HG02943 (cell line): ENCODE measurements at regions not wholly inside any gene's neighbourhood (a gene's known extent, or its start where the extent isn't known, plus 50 kb on each side); places are given as distances from the start of the nearest gene placed in this dataset.
"Not testable (repeated sequence)": the region's sequence is repeated elsewhere in the genome, so short reads cannot be mapped to it uniquely, and the experiment has no call there.

Experiments
- ATAC-seq: cut with Tn5 transposase; IDR thresholded peaks from one replicate; pipeline ENCODE4 v1.9.1; 2021; ENCODE audit warnings: mild to moderate bottlenecking, low read depth, moderate library complexity; ENCODE audit not compliant: unreplicated experiment

DNA sequence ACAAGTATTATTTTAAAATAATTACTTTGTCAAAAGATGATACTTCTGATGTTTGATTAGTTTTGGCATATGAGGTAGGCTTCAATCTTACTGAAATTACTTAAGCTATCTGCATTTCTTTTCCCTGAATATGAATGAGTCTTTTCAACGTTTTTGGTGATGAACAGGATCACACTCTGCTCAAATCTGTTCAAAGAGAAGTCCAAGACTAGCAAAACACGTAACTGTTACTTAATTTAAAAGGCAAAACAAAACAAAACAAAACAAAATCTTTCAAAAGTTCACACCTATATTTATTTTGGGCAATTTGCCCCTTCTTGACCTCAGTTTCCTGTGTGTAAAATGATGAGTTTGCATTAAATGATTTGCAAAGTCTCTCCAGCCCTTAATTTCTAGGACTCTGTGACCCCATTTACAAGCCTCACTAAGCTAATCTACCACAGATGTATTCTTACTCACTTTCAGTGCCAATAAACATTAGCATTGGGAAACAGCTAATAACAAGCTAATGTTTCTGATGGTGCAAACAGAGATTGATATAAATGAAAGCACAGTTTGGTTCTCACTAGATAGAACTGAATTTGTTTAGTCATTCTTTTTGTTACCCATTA is 865.4 kb downstream of the LTN1 start:
- ATAC-seq: no peak

DNA sequence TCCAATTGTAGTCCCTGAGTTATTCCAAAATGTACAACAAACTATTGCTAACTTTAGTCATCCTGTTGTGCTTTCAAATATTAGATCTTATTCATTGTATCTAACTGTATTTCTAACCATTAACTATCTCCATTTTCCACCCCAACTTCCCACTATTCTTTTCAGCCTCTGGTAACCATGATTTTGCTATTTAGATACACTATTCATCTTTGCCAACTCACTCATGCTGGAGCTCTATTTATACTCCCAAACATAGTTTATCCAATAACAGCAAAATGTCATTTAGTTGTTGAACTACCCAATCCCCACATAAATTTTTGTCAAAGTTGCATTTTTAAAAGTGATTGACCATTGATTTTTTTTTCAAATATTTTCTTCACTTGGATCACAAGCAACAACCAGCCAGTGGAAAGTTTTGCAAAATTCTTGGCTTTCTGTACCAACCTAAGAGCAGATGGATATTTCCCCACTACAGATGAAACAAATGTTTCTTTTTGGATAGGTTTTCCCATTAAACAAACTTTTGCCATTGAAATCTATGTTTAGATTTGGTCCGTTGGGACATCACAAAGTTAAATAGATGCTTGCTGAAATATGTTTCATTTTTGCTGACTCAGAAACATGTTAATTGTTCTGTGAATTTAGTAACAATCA is 866.0 kb downstream of the LTN1 start:
- no peak for ATAC-seq

DNA sequence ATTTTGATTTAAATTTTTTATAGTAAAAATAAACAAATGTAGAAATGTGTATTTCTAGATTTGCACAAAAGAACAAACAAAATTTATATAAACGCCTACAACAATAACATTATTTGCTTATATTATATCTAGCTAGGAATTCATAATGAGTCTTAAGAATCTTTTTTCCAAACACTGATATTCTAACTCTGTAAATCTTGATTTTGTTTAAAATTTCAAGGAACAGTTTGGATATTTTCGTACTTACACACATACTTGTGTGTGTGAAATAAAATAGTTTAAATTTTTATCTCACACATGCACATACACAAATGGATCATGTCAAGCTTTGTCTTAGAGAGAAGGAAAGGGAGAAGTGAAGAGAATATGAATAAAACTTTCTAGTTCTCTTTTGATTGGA is 868.1 kb downstream of the LTN1 start:
- ATAC-seq: no peak

DNA sequence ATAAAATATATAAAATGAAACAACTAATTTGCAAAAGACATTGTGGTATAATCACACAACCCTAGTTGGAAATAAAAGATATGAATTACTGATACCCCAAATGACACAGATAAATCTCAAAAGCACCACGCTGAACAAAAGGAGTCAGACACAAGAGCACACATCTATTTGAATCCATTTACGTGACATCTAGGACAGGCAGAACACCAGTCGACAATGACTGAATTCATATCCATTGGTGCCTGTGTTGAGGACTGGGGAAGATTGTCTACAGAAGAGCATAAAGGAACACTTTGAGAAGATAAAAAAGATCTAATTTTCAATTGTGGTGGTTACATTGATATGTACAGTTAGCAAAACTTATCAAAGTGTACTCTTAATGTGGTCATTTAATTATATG is 874.1 kb downstream of the LTN1 start:
- ATAC-seq: no peak

DNA sequence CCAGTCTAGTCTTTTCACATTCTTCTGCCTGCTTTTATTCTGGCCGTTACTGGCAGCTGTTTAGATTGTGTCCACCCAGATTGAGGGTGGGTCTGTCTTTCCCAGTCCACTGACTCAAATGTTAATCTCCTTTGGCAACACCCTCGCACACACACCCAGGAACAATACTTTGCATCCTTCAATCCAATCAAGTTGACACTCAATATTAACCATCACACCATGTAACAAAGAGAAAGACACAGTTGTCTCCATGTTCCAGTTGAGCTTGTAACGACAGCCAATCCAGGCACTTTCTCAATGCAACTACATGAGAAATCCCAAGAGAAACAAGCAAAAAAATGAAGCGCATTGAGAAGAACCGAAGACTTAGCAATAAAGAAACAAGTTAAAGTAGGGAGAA is 877.7 kb downstream of the LTN1 start:
- not testable (repeated sequence) for ATAC-seq

DNA sequence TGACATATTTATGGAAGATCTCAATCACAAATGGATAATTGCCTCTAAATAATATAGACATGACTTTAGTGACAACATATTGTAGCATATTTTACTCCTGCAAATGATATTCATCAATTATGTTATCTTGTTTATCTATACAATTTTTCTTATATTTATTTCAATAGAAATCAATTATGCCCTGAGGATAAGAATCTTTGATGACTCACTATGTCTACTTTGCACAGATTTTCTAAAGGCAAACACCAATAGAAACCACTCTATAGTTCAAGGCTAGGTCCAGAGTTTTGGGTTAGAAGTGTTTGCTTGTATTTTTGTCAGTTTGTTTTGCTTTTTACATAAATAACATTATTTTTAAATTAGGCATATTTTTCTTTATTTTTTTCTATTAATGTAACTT is 879.0 kb downstream of the LTN1 start:
- no peak for ATAC-seq

DNA sequence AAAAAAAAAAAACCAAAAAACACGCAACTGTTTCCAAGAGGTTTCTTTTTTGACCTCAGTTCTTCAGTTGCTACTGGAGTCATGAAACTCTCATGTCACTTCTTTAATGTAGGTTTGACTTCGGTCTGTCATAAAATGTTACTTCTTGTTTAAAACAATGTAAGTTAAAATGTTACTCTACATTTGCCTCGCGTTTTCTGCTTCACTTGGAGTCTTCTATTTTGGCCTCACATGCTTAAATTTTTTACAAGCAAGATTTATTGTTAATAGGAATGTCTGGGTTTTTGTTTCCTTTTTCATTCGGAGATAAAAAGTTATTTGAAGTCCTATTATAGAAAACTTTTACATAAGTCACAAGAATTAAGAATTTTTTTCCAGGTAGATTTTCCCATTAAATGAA is 880.2 kb downstream of the LTN1 start:
- ATAC-seq: no peak

DNA sequence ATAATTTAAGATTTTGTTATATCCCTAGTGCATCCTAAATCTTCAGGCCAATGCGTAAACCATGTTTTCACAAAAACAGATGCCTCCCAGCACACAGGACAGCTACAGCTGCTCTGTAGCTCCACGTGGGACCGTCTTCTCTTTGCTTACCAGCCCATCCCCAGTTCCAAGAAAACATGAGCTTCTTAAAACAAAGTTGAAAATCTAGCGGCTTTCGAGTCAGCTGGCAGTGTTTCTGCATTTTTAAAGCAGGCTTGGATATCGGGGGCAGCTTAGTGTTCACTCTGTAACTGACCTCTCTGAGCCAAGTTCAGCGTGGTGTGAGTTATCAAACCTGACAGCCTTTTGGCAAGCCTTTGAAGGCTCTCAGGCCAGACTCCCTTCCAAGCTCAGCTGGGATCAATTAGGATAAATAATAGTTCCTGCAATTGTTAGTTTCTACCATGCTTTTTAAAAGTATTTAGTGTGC is 881.5 kb downstream of the LTN1 start:
- ATAC-seq: no peak

DNA sequence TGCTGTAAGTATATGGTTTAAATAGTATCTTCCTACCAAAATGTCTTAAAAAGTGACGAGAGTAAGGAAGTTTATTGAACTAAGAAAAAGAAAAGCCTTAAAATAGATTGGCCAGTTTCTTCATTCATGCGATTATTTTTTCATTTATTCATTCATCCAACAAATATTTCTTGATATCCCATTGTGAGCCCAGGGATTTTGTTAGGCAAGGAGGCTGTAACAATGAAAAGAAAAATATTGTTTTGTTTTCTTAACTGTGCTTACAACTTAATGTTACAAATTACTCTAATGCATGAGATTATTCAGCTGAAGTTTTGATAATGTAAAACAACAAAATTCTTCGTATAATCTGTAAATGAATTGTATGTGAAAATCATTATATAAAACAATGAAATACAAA is 882.0 kb downstream of the LTN1 start:
- no peak for ATAC-seq

DNA sequence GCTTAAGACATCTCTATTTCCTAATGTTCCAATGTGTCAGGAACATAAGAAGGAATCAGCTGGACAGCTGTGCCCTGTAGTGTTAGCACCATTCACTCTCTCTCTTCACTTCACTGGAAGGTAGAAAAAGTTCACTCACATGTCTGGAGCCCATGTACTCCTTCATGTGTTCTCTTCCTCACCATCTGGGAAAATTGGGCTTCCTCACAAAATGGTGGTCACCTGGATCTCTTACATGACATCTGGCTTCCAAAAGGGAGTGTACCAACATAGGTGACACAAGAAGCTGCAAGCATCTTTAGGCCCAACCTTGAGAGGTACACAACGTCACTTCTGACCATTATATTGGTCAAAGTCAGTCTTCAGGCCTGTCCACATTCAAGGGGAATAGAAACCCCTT is 882.6 kb downstream of the LTN1 start:
- ATAC-seq: no peak

DNA sequence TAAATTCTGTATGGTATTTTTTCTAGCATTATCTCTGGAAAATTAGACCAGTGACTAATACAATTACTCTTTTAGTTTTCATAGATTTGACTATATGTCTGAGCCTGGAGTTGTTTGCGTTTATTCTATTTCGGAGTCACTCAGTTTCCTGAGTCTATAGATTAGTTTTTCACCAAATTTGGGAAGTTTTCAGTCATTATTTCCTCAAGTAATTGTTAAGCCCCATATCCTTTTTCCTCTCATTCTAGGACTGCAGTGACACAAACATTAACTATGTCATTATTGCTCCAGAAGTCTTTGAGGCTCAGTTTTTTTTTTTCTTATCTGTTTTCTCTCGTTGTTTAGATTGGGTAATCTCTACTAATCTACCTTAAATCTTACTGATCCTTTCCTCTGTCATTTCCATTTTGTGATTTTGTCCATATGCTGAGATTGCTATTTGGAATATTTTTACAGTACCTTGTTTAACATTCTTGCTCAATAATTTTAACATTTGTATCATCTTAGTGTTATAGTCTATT is 886.2 kb downstream of the LTN1 start:
- no peak for ATAC-seq

DNA sequence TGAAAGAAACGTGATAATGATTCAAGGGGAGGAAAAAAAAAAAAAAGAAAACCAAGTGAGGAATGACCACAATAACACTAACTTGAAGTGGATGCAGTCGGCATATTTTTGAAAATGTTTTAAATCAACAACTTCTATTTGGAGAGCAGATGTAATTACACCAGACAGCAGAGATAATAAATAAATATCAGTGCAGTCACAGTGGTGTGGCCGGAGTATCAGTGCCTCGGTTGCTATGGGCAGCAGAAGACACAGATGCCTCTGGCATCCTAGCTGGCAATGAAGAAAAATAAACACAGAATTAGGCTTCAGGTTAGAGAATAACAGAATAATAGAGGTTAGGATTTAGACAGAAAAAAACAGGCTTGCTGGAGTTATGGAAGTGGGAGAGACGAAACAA is 888.3 kb downstream of the LTN1 start:
- ATAC-seq: no peak

DNA sequence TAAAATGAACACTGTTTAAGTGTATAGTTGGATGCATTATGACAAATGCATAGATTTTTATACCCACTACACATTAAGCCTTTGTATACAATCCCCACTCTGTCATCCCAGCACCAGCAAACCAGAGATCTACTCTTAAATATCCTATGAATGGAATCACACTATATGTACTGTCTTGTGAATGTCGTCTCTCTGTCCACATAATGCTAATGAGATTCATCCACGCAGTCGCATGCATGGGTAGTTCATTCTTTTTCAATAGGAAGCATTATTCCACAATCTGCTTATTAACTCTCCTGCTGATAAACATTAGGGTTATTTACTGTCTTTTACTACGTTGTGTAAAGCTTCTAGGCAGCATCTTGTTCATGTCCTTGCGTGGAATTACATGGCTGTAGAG is 892.3 kb downstream of the LTN1 start:
- ATAC-seq: no peak

DNA sequence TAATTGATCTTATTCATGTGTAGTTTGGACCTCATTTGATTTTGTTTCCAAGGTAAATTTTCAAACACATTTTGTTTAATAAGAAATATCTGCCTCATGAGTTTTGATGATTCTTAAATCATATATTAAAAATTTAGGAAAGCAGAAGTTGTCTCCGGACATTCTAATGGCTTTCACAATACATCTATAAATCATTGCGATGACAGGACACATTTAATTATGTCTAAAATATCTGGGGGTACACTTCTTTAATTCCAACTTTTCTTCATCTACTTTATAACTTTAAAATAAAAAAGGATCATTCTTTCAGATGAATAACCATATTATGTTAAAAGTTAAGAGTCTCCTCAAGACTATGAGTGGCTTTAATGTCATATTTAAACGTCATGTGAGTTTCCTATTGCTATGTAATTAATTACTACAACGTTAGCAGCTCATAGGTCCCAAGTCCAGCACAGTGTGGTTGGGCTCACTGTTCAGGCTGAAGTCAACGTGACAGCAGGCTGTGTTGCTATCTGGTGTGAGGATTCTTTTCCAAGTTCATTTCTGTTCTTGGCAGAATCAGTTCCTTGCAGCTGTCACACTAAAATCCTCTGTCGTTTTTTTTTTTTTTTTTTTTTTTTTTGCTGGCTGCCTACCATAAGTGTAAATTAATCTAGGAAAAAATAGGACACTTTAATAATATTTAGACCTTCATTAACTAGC is 893.5 kb downstream of the LTN1 start:
- no peak for ATAC-seq

DNA sequence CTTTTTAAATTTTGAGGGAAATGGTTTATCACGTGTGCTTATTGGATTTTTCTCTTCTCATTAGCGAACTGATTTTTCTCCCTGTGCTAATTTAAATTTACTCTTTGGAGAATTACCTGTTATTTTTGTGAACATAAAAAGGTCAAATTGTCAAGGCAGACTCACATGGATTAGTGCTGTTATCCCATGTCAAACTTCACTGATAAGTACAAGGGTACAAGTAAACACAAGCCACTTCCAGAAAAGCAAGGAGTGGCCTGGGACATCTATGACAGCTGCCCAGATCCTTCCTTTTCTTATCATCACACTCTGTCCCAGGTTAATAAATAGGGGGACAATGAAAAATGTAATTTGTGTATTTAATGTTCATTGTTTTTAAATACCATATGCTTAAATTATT is 901.2 kb downstream of the LTN1 start:
- ATAC-seq: no peak

DNA sequence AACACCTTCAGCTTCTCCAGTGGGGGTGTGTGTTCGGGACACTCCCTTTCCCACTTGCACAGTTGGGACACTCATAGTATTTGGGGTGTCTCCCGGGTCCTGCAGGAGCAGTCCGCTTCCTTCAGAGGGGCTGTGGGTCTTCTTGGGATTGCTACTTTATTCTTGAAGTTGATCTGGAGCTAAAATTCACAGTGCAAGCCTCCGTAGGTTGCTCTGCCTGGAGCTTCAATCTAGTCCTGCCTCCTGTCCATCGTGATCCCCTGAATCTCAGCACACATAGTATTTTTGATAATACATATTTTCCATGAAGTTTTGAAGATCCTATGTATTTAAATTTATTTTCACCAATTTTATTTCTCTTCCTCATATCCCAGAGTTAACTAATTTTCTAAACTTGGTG is 902.1 kb downstream of the LTN1 start:
- ATAC-seq: no peak

DNA sequence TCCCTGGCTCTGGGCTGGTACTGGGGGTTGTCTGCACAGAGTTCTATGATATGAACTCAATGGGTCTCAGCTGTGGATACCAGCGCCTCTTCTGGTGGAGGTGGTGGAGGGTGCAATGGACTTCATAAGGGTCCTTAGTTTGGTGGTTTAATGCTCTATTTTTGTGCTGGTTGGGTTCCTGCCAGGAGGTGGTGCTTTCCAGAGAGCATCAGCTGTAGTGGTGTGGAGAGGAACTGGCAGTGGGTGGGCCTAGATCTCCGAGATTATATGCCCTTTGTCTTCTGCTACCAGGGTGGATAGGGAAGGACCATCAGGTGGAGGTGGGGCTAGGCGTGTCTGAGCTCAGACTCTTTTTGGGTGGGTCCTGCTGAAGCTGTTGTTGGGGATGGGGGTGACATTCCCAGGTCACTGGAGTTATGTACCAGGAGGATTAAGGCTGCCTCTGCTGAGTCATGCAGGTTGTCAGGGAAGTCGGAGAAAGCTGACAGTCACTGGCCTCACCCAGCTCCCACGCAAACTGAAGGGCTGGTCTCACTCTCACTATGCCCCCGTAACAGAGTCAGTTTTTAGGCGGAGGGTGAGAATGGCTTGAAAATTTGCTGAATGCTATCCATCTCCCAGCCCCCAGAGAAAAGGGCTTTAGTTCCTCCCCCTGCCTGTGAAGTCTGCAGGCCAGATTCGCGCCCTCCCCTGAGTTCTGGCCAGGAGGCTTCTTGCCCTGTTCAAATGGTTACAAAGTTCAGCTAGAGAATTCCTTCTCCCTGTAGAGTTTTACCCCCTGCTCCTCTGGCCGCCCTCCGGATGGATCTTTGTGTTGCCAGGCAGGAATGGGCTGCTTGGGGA is 902.9 kb downstream of the LTN1 start:
- no peak for ATAC-seq

DNA sequence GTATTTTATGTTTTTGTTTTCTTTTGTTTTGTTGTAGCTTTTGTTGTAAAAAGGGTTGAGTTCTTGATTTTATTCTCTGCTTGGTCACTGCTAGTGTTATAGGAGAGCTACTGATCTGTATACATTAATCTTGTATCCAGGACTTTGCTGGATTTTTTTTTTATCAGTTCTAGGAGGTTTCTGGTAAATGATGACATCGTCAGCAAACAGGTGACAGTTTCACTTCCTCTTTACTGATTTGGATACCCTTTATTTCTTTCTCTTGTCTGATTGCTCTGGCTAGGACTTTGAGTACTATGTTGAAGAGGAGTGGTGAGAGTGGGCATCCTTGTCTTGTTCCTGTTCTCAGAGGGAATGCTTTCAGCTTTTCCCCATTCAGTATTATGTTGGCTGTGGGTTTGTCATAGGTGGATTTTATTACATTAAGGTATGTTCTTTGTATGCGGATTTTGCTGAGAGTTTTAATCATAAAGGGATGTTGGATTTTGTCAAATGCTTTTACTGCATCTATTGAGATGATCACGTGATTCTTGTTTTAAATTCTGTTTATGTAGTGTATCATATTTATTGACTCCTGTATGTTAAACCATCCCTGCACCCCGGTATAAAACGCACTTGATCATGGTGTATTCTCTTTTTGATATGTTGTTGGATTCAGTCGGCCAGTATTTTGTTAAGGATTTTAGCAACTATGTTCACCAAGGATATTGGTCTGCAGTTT is 905.7 kb downstream of the LTN1 start:
- no peak for ATAC-seq

DNA sequence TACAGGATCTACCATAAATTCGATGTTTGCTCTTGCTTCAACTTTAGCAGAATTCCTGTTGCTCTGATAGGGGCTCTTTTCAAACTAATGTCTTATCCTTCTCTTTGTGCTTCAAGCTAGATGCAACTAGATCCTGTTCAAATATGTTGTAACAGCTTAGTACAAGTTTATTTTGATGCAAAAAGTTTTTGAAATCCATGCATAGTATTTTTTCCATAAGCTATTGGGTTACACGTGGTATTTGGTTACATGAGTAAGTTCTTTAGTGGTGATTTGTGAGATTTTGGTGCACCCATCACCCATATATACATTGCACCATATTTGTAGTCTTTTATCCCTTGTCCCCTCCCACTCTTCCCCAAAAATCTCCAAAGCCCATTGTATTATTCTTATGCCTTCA is 907.7 kb downstream of the LTN1 start:
- no peak for ATAC-seq

DNA sequence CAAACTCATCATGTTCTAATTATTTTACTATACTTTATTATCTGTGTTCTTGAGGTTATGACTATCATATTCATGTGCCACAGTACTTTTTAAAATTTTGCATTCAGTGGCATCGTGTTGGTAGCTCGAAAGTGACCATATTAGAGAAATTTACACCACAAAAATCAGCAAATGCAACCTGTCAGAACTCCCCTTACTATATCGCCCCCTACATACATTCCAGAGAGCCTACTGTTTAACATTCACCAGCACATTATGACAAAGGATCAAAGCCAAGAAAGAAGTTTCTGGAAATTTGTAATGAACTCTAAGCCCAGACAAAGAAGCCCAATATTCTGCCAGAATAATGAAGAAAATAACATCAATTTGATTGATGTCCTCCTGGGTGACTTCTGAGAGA is 909.3 kb downstream of the LTN1 start:
- ATAC-seq: no peak
